Thoracic aorta (tissue), 2 donors: ENCODE measurements at regions not wholly inside any gene's neighbourhood (a gene's known extent, or its start where the extent isn't known, plus 50 kb on each side); places are given as distances from the start of the nearest gene placed in this dataset.

Experiments used
- ATAC-seq: fragments of 150-250 bp; one replicate; pipeline ENCODE4 v1.8.0; 2017; ENCODE audit warnings: low read depth; ENCODE audit not compliant: insufficient number of reproducible peaks, low FRiP score
- DNase-seq: peaks from one replicate; pipeline ENCODE4 v3.0.0-alpha.2; 2020; ENCODE audit warnings: low spot score
- H3K27ac ChIP-seq, 2 donors: fragments of 200-600 bp; sonication (generic); 1 replicate in 1 of 2; 2 replicates in 1 of 2; pipeline ENCODE4 v1.5.1; 2016; ENCODE audit warnings: mild to moderate bottlenecking in 2 of 2, moderate library complexity in 2 of 2
- H3K27me3 ChIP-seq: fragments of 200-600 bp; sonication (generic); replicated peaks from 2 replicates; pipeline ENCODE4 v1.6.0; 2016; ENCODE audit warnings: mild to moderate bottlenecking; ENCODE audit not compliant: insufficient read depth
- H3K36me3 ChIP-seq: fragments of 200-600 bp; sonication (generic); one replicate; pipeline ENCODE4 v1.5.1; 2016
- H3K4me1 ChIP-seq, 2 donors: fragments of 200-600 bp; sonication (generic); 1 replicate in 1 of 2; 2 replicates in 1 of 2; pipeline versions ENCODE4 v1.5.1 to v1.6.0; 2016; ENCODE audit warnings: low read depth in 2 of 2, mild to moderate bottlenecking in 1 of 2; ENCODE audit not compliant: control insufficient read depth in 1 of 2
- H3K4me3 ChIP-seq: fragments of 200-600 bp; sonication (generic); 2 replicates; pipeline ENCODE4 v1.5.1; 2016; ENCODE audit warnings: mild to moderate bottlenecking
- H3K9me3 ChIP-seq: fragments of 200-600 bp; sonication (generic); 2 replicates; pipeline ENCODE4 v1.5.1; 2016
- CTCF ChIP-seq: fragments of 200-600 bp; sonication (generic); IDR thresholded peaks from one replicate; pipeline ENCODE4 v1.5.1; 2019; ENCODE audit warnings: antibody characterized with exemption

GRCh38 chr7:119515962-119516361, 757.0 kb upstream of the KCND2 start:
- Histone ChIP-seq H3K9me3 (no peaks in the 10 kb centered on the region), H3K27me3 (no peaks in the 10 kb centered on the region), H3K27ac (no peak overlapping the region), H3K4me3 (no peak overlapping the region), H3K4me1 (no peaks in the 10 kb centered on the region), H3K36me3 (no peaks in the 10 kb centered on the region)
- no peak for TF ChIP-seq CTCF
- DNase-seq = no peak
- no peak for ATAC-seq

GRCh38 chr7:119522263-119522662, 750.7 kb upstream of the KCND2 start:
- Histone ChIP-seq H3K4me3 (no peak overlapping the region), H3K27ac (no peak overlapping the region), H3K36me3 (no peaks in the 10 kb centered on the region), H3K9me3 (no peaks in the 10 kb centered on the region), H3K4me1 (no peaks in the 10 kb centered on the region), H3K27me3 (no peaks in the 10 kb centered on the region)
- no peak for TF ChIP-seq CTCF
- no peak for DNase-seq
- ATAC-seq = no peak

DNA sequence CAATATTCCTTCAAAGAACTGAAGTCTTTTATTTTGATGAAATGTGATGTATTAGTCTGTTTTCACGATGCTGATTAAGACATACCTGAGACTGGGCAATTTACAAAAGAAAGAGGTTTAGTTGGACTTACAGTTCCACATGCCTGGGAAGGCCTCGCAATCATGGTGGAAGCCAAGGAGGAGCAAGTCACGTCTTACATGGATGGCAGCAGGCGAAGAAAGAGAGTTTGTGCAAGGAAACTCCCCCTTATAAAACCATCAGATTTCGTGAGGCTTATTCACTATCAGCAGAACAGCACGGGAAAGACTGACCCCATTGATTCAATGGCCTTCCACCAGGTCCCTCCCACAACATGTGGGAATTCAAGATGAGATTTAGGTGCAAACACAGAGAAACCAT, 750.3 kb upstream of the KCND2 start:
- H3K36me3 ChIP-seq = no peaks in the 10 kb centered on the region
- no peaks in the 10 kb centered on the region for H3K27me3 ChIP-seq
- no peak for DNase-seq
- no peak for TF ChIP-seq CTCF
- H3K4me1 ChIP-seq = no peaks in the 10 kb centered on the region
- ATAC-seq = no peak
- H3K27ac ChIP-seq = no peak overlapping the region
- no peaks in the 10 kb centered on the region for H3K9me3 ChIP-seq
- no peak overlapping the region for H3K4me3 ChIP-seq

DNA sequence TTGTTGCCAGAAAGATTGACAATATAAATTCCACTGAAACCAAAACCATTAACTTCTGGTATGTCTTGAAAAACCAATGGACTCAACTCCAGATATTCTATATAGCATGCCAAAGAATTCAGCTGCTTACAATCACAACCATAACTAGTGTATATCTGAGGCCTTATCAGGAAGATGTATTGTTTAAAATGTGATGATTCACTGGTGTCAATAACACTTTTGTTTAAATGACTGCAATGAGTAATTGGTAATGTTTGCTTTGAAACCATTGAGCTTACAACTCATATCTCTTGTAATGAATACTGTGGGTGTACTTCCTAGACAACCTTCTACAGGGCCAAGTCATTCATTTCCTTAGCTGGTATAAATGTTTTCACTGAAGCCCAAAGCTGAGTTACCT, 727.9 kb upstream of the KCND2 start:
- no peak for TF ChIP-seq CTCF
- H3K27ac ChIP-seq = no peak overlapping the region
- H3K4me3 ChIP-seq = no peak overlapping the region
- H3K4me1 ChIP-seq = no peaks in the 10 kb centered on the region
- H3K27me3 ChIP-seq = no peaks in the 10 kb centered on the region
- ATAC-seq (no peak), DNase-seq (no peak)
- no peaks in the 10 kb centered on the region for H3K36me3 ChIP-seq
- no peaks in the 10 kb centered on the region for H3K9me3 ChIP-seq

- Histone ChIP-seq H3K9me3 (no peaks in the 10 kb centered on the region), H3K36me3 (no peaks in the 10 kb centered on the region), H3K4me3 (no peak overlapping the region), H3K4me1 (no peaks in the 10 kb centered on the region), H3K27ac (no peak overlapping the region), H3K27me3 (no peaks in the 10 kb centered on the region)
- no peak for TF ChIP-seq CTCF
- no peak for DNase-seq
- ATAC-seq = no peak
Measured at GRCh38 chr7:119555788-119556187, 717.2 kb upstream of the KCND2 start.
